LoVo (cell line): ENCODE measurements at regions not wholly inside any gene's neighbourhood (a gene's known extent, or its start where the extent isn't known, plus 50 kb on each side); places are given as distances from the start of the nearest gene placed in this dataset.

ENCODE experiments used
- DNase-seq: peaks from one replicate; pipeline ENCODE4 v3.0.0-alpha.2; 2016; ENCODE audit warnings: low spot score

- DNase-seq = no peak
These were observed 107.1 kb upstream of the STK17B start for GRCh38 chr2:196278491-196278911.

DNA sequence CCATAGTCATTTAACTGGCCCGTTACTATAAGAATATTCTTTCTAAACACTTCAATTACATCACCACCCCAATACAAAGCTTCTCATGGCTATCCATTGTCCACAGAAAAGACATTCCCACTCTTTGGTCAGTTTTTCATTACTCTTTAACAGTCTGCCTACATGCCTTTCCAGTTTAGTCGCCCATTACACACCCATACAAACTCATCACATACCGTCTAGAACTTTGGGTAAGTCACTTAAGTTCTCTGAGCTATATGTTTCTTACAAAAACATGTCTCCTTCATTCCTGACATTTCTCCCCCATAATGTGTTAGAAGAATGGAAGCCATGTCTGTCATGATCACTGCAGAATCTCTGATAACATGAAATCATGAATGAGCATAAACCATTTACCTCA lies 108.2 kb upstream of the STK17B start:
- DNase-seq = no peak

GRCh38 chr2:196284144-196284844 lies 112.9 kb upstream of the STK17B start:
- DNase-seq = no peak

DNA sequence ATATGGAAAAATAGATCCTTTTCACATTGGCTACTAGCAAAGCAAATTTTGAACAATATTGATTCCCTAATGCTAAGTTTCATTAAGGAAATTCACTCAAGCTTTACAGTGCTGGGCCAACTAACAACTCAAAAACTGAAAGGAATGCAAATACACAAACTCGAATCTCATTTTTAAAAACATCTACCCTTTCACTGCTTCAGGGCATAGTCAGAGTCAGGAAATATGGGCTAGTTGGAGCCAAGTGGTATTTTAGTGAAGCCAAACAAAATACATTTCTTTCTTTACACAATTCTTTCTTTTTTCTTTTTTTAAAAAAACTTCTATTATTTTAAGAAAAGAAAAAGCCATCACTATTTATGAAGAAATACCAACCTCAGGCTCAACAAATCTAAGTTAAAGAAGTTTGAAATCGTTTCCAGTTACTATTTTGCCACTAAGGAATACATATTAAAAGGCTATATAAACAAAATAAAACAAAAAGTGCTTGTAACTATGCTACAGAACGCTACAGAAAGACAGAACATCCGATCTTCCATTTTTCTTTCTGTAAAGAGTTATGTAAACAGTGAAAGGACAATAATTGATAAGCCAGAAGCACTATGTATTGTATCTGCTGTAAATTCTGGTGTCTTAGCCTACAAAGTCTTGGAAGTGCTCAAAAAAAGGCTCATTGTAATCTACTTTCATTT lies 113.6 kb upstream of the STK17B start:
- no peak for DNase-seq

GRCh38 chr2:196286821-196287220 lies 115.4 kb upstream of the STK17B start:
- DNase-seq = no peak

GRCh38 chr2:196287523-196287922 lies 116.1 kb upstream of the STK17B start:
- DNase-seq = no peak

DNA sequence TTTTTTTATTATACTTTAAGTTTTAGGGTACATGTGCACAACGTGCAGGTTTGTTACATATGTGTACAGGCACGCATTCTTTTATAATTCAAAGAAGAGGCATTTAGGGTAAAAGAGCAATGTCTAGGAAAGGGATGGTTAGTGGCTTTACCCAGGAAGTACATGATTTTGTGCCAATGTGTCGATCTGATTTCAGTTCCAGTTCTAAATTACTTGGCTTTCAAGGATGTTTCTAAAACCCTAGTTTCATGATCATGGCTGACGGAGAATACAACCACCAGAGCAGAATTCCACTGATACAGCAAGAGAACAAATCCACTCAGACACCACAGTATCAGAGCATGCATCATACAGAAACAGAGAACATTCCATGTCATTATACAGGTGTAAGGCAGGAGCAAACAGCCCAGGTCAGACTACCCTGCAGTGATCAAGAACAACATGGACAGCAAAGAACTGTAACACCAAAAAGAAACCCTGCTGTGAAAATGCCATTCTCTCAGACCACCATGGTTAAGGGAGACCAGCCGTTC lies 116.7 kb upstream of the STK17B start:
- no peak for DNase-seq

DNA sequence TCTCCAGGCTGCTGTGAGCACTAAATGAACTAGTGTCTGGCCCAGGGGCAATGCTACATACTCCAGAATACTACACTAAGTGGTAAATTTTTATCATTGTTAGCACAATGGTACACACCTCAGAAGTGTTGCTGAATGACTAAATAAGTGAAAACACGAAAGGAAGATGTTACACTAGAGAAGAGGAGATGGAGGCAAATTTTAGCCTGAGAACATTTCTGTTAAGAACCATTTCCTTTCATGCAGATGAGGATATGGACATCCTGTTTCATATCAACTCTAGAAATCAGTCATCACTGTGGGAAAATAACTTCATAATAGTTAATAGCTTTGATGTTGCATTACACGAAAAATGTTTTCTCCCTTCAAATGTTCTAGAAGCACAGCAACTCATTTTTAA lies 117.6 kb upstream of the STK17B start:
- DNase-seq = no peak

DNA sequence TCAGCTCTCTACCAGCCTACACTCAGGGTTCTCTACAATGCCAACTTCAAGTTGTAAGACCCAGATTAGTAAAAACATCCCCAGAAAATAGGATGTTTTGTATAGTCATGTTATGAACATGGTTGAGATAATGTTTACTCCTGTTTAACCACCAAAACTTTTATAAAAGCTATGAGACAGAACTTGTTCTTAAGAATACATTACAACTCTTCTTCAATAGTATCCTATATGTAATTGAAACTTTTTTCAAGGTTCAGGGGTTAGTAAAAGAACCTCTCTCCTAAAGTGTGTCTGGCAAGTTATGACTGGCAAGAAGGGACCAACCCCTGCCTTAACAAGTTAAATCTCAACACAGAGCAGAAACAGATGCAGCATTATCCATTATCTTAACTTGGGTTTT lies 118.8 kb upstream of the STK17B start:
- DNase-seq = no peak

DNA sequence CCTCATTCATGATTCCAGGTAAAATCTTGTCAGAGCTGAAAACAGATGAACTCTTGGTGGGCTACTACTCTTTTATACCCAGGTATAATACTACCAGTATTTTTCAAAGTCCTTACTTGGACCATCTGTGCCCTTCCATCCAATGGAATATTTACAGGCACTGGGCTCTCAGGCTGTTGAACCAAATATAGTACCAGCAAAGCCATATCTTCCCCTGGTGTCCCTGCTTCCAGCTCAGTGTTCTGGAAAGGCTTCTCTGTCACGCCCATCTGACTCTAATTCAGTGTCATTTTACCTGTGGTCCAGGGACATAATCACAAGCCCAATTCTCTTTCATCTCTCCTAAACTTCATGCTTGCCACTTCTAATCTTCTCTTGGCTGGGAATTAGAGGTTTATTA lies 119.2 kb upstream of the STK17B start:
- DNase-seq = no peak

GRCh38 chr2:196291426-196291825 lies 120.0 kb upstream of the STK17B start:
- DNase-seq = no peak

DNA sequence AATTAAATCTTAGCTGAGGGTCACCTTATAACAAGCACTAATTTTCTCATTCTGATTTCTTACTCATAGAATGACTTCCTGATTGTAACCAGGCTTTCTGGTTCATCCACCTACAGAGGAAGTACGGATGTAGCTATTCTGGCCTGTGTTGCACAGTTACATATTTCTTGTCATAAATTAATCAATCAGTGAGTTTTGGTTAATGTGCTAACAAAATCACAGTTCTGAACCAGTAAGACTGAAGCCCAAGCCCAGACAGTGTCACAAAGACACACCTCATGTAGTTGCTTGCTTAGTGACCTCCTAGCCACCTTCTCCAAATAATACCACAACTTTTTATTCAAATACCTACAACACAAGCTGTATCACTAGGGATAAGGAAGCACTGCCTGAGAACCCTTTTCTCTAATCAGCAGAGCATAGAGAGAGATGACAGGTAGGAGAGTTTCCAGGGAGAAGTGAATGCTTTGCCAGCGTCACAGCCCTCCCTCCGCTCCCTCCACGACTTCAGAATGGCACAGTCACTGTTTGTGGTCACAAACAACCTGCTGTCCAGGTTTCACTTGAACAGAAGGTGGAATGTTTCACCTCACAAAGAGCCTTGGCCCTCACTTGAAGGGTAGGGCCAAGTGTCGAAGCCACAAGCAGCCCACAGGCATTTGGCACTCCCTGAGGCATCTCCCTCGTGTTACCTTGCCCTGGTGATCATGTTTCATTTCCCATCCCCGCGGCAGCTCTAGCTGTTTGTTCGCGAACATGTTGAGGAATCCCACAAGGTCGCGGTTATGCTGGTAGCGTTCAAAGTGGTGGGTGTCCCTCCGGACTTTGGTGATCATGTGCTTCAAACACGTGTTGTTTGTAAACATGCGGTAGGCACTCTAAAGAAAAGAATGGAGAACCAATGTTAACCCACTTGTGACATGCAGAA lies 120.8 kb upstream of the STK17B start:
- peak; percentile 82 for DNase-seq

GRCh38 chr2:196293751-196294515 lies 122.6 kb upstream of the STK17B start:
- DNase-seq = peak; percentile 57

DNA sequence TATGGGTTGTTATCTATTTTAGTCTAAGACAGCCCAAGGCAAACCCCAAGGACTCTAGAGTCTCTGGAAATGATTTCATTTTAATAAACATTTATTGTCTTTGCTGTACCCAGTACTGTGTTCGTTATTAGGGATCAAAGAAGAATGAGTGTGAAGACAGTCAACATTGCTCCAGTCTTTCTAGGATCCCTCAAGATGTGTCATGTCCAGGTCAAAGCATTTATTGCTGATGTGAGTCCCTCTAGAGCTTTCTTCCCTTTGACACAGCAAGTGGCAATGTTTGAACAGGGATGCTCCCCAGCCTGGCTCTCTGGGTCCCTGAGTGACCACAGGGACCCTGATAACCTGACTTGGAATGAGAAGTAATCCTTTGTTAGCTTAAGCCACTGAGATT lies 123.1 kb upstream of the STK17B start:
- DNase-seq = no peak

GRCh38 chr2:196295005-196295404 lies 123.6 kb upstream of the STK17B start:
- DNase-seq = no peak

DNA sequence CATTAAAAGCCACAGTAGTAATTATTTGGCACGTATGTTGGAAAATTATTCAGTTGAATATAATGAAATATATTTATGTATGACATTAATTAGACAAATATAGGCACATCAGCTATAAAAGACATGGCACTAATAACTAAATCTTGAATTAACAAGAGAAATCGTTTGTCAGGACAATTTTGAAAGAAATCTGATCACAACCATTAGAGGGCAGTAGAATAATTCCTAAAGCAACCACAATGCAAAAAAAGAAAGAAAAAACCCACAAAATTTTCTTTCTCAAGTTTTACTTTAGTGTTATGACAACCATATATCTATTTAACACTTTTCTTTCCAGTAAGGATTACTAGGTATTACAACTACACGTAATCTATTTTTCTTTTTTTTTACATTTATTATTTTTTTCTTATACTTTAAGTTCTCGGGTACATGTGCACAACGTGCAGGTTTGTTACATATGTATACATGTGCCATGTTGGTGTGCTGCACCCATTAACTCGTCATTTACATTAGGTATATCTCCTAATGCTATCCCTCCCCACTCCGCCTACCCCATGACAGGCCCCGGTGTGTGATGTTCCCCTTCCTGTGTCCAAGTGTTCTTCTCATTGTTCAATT lies 126.8 kb upstream of the STK17B start:
- DNase-seq = peak; percentile 38

- no peak for DNase-seq
These were observed 136.5 kb upstream of the STK17B start for GRCh38 chr2:196307775-196308305.

GRCh38 chr2:196309691-196310090 lies 138.3 kb upstream of the STK17B start:
- no peak for DNase-seq

GRCh38 chr2:196314157-196314556 lies 142.8 kb upstream of the STK17B start:
- DNase-seq = no peak

DNA sequence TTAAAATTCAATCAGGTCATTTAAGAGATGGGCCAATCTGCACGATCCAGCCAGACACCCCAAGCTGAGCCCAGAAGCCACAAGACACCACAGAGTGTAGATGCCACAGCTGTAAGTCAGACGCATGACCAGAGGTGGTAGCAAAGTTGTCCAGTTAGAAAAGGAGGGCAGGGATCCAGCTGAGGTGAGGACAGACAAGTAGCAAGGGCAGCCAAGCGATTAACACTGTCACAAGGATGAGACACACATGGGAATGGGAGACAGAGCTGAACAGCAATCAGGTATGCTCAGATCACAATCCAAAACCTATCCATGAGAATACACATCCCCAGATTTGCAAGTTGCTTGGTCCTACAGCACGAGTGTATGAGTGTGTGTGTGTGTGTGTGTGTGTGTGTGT lies 143.4 kb upstream of the STK17B start:
- DNase-seq = peak; percentile 16
